ENCODE measurements at regions not wholly inside any gene's neighbourhood (a gene's known extent, or its start where the extent isn't known, plus 50 kb on each side); places are given as distances from the start of the nearest gene placed in this dataset.

DNA sequence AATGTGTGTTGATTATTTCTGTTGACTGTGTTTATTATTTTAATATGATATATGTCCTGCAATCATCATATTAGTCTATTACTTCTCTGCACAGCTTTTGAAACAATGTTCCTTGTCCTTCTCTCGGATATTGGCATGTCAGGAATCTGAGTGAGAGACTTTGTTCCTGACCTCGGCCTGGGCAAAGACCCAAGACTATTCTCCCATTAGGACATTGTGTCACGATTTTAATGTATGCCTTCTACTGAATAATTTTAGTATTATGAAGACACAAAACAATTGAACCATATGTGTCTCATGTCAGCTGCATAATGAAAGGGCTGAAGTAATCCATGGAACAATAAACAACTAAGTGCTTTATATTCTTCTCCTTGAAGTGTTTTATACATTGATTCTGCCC is 580.8 kb upstream of the TENM3 start:
- TF ChIP-seq, protein P1, sequence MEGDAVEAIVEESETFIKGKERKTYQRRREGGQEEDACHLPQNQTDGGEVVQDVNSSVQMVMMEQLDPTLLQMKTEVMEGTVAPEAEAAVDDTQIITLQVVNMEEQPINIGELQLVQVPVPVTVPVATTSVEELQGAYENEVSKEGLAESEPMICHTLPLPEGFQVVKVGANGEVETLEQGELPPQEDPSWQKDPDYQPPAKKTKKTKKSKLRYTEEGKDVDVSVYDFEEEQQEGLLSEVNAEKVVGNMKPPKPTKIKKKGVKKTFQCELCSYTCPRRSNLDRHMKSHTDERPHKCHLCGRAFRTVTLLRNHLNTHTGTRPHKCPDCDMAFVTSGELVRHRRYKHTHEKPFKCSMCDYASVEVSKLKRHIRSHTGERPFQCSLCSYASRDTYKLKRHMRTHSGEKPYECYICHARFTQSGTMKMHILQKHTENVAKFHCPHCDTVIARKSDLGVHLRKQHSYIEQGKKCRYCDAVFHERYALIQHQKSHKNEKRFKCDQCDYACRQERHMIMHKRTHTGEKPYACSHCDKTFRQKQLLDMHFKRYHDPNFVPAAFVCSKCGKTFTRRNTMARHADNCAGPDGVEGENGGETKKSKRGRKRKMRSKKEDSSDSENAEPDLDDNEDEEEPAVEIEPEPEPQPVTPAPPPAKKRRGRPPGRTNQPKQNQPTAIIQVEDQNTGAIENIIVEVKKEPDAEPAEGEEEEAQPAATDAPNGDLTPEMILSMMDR (IDR thresholded peaks at IDR 0.05) = no peak
- no peak for TF ChIP-seq POLR2A (IDR thresholded peaks at IDR 0.05)
